ENCODE measurements at regions not wholly inside any gene's neighbourhood (a gene's known extent, or its start where the extent isn't known, plus 50 kb on each side); places are given as distances from the start of the nearest gene placed in this dataset.

- no peak for TF ChIP-seq CTCF (conservative IDR thresholded peaks at IDR 0.05)
- Histone ChIP-seq H2BK20ac (ENCODE audit: low read depth, low read length, poor library complexity, severe bottlenecking) (no peak overlapping the region), H3K23me2 (ENCODE audit: insufficient read length, low read depth, low read length, poor library complexity, severe bottlenecking) (no peaks in the 10 kb centered on the region), H3K4me1 (ENCODE audit: insufficient read depth, low read length) (no peaks in the 10 kb centered on the region), H2AFZ (ENCODE audit: low read length) (no peak overlapping the region), H4K5ac (ENCODE audit: insufficient read length, low read depth, low read length) (no peak overlapping the region), H3K4ac (ENCODE audit: low read depth, low read length) (no peak overlapping the region), H3T11ph (ENCODE audit: low read length) (no peak overlapping the region), H3K4me2 (ENCODE audit: insufficient read depth, insufficient read length, low read length) (no peak overlapping the region), H3K79me1 (ENCODE audit: insufficient read depth, low read depth, low read length, poor library complexity, severe bottlenecking) (no peaks in the 10 kb centered on the region), H3K18ac (ENCODE audit: insufficient read length, low read depth, low read length) (no peak overlapping the region), H2AK5ac (ENCODE audit: insufficient read length, low read length) (no peak overlapping the region), H2BK12ac (ENCODE audit: insufficient read length, low read depth, low read length) (no peak overlapping the region), H3K56ac (ENCODE audit: insufficient read length, low read depth, low read length) (no peak overlapping the region), H3K27me3 (ENCODE audit: insufficient read depth, low read length) (no peaks in the 10 kb centered on the region), H3K79me2 (ENCODE audit: insufficient read depth, low read length) (no peaks in the 10 kb centered on the region), H2BK15ac (ENCODE audit: low read depth, low read length) (no peak overlapping the region), H3K9ac (ENCODE audit: extremely low read depth, insufficient read length, low read length) (no peak overlapping the region), H3K23ac (ENCODE audit: insufficient read length, low read depth, low read length) (no peak overlapping the region), H4K20me1 (ENCODE audit: control insufficient read depth, insufficient read depth, insufficient read length) (no peaks in the 10 kb centered on the region), H4K91ac (ENCODE audit: insufficient read length, low read depth, low read length) (no peak overlapping the region), H3K9me3 (ENCODE audit: control insufficient read depth, low read depth, low read length) (peaks cover 32% of the 10 kb centered on the region), H4K8ac (replicated peaks; ENCODE audit: insufficient read length, low read depth, low read length) (no peak overlapping the region), H2BK5ac (ENCODE audit: insufficient read length, low read length) (no peak overlapping the region), H3K27ac (ENCODE audit: insufficient read length, low read depth, low read length) (no peak overlapping the region), H3K14ac (ENCODE audit: insufficient read depth, low read length) (no peak overlapping the region), H2BK120ac (ENCODE audit: low read depth, low read length, poor library complexity, severe bottlenecking) (no peak overlapping the region)
- Mint-ChIP-seq H3K36me3 (ENCODE audit: insufficient read depth in 1 of 3, low read depth in 3 of 3) (peaks cover 22 to 45% (median 27%) of the 10 kb centered on the region in 3 experiments), H3K27ac (no peak overlapping the region), H3K9me3 (peaks cover 34 to 49% of the 10 kb centered on the region in 2 experiments), H3K4me1 (no peaks in the 10 kb centered on the region), H3K4me3 (no peak overlapping the region), H3K27me3 (ENCODE audit: low read depth) (no peaks in the 10 kb centered on the region)
- no CpG with 5 or more reads among the region's 7 CpGs for WGBS (ENCODE audit: extremely low coverage, insufficient read length, low lambda C conversion rate)
- no peak for DNase-seq
Measured at GRCh38 chr5:104186100-104186499, 623.5 kb upstream of the NUDT12 start.
